ENCODE measurements at regions not wholly inside any gene's neighbourhood (a gene's known extent, or its start where the extent isn't known, plus 50 kb on each side); places are given as distances from the start of the nearest gene placed in this dataset.

DNA sequence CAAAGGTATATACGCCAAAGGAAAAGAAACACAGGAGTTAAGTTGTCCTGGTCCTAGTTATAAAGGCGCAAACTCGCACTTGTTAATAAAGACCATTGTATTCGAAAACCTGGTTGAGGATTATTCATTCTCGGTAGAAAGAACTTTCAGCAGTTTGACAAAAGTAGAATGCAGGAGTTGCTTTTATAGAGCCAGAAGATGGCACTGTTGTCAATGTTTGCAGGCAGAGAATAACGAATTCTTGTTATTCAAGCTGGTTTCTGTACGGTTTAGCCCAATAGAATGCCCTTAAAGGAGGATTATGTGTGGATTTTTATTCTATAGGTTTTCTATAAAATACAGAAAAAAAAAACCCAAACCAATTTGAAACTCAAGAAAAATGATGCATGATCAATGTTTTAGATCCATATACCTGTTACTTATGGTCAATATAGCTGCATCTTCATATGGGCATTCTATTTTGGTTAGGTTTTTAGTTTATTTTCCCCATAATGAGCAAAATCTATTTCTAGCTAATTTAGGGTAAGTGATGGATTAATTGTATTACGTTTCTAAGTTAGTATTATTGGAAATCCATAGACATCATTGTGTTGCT is 510.3 kb downstream of the PLCL1 start:
- TF ChIP-seq, protein P1, sequence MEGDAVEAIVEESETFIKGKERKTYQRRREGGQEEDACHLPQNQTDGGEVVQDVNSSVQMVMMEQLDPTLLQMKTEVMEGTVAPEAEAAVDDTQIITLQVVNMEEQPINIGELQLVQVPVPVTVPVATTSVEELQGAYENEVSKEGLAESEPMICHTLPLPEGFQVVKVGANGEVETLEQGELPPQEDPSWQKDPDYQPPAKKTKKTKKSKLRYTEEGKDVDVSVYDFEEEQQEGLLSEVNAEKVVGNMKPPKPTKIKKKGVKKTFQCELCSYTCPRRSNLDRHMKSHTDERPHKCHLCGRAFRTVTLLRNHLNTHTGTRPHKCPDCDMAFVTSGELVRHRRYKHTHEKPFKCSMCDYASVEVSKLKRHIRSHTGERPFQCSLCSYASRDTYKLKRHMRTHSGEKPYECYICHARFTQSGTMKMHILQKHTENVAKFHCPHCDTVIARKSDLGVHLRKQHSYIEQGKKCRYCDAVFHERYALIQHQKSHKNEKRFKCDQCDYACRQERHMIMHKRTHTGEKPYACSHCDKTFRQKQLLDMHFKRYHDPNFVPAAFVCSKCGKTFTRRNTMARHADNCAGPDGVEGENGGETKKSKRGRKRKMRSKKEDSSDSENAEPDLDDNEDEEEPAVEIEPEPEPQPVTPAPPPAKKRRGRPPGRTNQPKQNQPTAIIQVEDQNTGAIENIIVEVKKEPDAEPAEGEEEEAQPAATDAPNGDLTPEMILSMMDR (IDR thresholded peaks at IDR 0.05; ENCODE audit: low read depth, low read length) = peak; percentile 80
- no peak for TF ChIP-seq EZH2phosphoT487 (IDR thresholded peaks at IDR 0.05; ENCODE audit: low read depth)

All from OCI-LY3 (cell line).